GM12891 (cell line): ENCODE measurements at regions not wholly inside any gene's neighbourhood (a gene's known extent, or its start where the extent isn't known, plus 50 kb on each side); places are given as distances from the start of the nearest gene placed in this dataset.

Experiments used
- POLR2A ChIP-seq: IDR thresholded peaks from 2 replicates; pipeline ENCODE4 v1.6.1; 2011; ENCODE audit warnings: low read depth, low read length, control low read depth
- POLR2AphosphoS5 ChIP-seq: IDR thresholded peaks from 2 replicates; pipeline ENCODE4 v1.6.1; 2011; ENCODE audit warnings: low read depth, low read length, control low read depth
- SPI1 ChIP-seq: IDR thresholded peaks from 2 replicates; pipeline ENCODE4 v1.6.1; 2011; ENCODE audit warnings: low read depth, low read length, control low read depth

DNA sequence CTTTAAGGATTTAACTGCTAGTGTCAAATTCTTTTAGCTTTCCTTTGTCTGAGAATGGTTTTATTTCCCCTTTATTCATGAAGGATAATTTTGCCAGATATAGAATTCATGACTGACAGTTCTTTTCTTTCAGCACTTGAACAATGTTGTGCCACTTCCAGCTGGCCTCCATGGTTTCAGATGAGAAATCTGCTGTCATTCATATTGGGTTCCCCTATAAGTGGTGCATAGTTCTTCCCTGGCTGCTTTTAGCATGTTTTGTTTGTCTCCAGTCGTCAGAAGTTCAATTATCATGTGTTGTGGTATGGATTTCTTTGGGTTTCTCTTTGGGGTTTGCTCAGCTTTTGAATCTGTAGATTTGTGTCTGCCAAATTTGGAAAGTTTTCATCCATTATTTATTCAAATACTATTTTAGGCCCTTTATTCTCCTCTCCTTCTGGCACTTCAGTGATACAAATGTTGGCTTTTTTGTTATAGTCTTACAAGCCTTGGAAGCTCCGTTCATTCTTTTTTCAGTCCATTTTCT lies 76.3 kb upstream of the TGM3 start:
- TF ChIP-seq POLR2AphosphoS5 (no peak), POLR2A (no peak), SPI1 (no peak)
